Posterior cingulate gyrus (tissue), 11 donors: ENCODE measurements at regions not wholly inside any gene's neighbourhood (a gene's known extent, or its start where the extent isn't known, plus 50 kb on each side); places are given as distances from the start of the nearest gene placed in this dataset.
A peak's percentile ranks its signal among the peaks of the same experiment; 100 is the strongest.

Source experiments
- DNase-seq, 10 donors: peaks; one replicate each; pipeline versions ENCODE4 v3.0.0 to v3.0.0-alpha.2; 2020 to 2021; ENCODE audit warnings: mixed read lengths in 3 of 10
- intact Hi-C: fragments of 100-400 bp; cut with DNase I; formaldehyde crosslinking; loops from one replicate; pipeline ENCODE4 v1.15.1; 2023

DNA sequence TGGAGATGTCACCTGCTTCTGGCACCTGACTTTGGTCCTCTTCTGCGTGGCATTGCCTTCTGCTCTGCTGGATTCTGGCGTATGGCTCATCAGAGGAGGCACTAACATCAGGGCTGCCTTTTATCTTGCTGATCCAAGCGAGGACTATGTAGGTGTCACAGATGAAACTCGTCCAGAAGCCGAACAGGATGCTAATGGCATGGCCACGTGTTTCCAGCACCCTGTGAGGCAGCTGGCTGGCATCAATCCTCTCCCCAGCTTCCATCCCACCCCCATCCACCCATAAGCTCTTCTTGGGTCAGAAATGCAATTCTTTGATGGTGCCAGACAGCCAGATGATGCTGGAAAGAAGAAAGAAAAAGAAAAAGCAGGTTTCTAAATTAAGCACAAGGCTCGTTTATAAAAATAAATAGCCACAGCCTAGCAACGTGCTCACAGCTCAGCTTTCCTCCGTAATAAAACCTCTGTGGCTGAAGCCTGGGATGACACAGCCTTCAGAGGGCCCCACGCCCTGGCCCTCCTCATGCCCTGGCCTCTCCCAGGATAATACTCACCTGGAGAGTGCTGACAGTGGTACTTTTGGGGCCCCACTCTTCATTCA lies 212.9 kb upstream of the SERP2 start:
- intact Hi-C loops, result no loop called here
- DNase-seq, result peak in 9 of 10 donors; percentile 10 to 94 (median 67)

DNA sequence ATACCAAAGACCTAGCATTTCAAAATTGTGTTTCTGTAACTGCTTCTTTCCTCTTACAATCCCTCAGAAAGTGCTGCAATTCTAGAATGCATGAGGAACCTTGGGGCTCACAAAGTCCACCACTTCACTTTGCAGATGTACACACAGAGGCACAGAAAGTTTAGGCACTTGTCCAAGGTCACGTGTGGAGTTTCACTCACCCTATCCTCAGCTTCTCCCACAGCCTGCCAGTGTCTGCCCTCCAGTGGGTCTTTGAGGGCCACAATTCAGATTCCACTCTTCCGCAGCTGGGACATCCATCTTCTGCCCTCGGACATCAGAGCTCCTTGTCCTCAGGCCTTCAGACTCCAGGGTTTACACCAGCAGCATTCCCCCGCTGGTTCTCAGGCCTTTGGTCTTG lies 210.5 kb upstream of the SERP2 start:
- peak in 1 of 10 donors; percentile 17 for DNase-seq
- intact Hi-C loops, result no loop called here

DNA sequence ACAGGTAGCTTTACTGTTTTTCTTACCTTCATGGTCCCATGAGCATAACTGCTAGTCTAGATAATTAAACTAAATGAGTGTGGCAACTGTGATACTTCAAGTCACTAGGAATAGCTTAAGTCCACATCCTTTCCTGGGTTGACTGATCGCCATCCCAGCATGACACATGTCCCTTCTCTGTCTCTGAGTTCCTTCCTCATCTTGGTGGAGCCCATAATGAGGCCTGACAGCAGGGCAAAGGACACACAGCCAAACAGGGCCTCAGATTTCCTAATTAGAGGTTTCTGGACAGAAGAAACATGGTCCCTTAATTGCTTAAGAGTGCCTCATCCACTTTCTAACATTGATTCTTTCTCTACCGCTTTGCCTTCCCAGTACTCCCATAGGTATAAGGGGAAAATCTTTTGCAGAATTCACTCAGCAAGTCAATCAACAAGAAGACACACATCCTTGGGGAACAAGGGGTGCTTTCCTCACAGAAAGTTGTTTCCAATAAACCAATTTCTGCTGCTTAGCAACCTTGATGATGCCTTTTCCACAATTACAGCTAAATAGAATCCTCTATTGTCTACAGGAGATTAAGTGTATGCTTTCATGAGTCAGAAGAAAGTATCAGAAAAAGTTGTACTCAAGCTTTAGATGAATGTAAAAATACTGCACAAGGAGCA lies 208.3 kb upstream of the SERP2 start:
- no peak for DNase-seq
- intact Hi-C loops, result no loop called here

DNA sequence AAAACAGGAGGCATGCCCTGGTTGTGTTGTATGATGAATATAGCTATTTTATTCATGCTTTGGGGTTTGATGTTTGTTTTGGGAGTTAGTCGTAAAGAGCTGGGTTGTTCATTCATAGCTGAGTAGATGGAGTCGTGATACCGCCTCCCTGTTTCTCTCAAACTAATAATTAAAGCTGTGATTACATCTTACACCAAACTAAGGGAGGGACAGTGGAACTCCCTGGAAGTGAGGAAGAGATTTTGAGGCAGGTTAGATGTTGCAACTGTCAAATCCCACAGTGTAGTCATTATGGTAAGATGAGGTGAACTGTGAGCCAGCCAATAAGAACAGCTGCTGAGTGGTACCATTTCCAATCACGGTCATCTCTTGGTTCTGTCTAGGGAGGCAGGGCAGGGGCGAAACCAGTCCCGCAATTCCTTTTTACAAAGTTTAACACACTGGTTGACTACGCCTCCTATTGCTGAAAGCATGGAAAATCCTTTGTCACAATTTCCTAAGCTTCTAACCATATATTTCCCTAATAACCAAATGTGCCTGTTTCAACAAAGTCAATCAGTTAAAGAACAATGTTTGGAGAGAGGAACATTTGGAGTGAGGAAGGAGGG lies 207.6 kb upstream of the SERP2 start:
- DNase-seq, result no peak
- intact Hi-C loops, result no loop called here

DNA sequence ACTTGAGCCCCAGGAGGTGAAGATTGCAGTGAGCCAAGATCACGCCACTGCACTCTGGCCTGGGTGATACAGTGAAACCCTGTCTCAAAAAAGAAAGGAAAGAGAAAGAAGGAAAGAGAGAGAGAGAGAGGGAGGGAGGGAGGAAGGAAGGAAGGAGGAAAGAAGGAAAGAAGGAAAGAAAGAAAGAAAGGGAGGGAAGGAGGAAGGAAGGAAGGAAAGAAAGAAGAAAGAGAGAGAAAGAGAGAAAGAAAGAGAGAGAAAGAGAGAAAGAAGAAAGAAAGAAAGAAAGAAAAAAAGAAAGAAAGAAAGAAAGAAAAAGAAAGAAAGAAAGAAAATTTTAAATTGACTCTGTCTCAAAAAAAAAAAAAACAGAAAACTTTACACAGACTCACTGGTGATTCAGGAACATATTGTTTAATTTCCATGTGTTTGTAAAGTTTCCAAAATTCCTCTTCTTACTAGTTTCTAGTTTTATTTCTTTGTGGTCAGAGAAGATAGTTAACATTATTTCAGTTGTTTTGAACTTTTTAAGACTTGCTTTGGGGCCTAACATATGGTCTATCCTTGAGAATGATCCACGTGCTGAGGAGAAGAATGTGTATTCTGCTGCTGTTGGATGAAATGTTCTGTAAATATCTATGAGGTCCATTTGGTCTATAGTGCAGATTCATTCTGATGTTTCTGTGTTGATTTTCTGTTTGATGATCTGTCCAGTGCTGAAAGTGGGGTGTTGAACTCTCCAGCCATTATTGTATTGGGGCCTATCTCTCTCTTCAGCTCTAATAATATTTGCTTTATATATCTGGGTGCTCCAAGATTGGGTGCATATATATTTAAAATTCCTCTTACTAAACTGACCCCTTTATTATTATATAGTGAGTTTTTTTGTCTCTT lies 204.4 kb upstream of the SERP2 start:
- no peak for DNase-seq
- intact Hi-C loops, result no loop called here

DNA sequence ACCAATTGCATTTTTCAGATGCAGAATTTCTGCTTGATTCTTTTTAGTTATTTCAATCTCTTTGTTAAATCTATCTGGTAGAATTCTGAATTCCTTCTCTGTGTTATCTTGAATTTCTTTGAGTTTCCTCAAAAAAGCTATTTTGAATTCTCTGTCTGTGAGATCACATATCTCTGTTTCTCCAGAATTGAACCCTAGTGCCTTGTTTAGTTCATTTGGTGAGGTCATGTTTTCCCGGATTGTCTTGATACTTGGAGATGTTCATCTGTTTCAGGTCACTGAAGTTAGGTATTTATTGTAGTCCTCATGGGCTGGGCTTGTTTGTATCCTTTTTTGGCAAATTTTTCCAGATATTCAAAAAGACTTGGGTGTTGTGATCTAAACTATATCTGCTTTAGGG lies 202.9 kb upstream of the SERP2 start:
- DNase-seq, result no peak
- intact Hi-C loops, result no loop called here

DNA sequence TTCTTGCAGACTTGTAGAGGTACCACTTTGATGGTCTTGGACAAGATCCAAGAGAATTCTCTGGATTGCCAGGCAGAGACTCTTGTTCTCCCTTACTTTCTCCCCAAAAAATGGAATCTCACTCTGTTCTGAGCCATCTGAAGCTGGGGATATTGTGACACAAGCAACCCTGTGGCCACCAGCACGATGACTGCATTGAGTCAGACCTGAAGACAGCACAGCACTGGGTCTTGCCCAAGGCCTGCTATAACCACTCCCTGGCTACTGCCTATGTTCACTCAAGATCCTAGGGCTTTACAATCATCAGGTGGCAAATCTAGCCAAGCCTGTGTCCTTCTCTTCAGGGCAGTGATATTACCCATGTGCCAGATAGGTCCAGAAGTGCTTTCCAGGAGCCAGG lies 202.5 kb upstream of the SERP2 start:
- no peak for DNase-seq
- intact Hi-C loops, result no loop called here

DNA sequence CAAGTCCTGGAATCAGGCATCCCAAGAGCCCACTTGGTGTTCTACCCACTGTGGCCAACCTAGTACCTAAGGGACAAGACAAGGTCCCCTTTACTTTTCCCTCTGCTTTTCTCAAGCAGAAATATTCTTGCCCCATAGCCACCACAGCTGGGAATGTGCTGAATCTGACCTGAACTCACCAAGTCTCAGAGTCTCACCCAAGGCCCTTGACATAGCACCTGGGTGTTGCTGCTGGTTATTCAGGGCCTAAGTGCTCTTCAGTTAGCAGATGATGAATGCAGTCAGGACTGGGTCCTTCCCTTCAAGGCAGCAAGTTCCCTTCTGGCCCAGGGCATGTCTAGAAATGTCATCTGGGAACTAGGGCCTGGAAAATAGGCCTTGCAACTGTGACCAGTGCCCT lies 201.8 kb upstream of the SERP2 start:
- DNase-seq, result no peak

DNA sequence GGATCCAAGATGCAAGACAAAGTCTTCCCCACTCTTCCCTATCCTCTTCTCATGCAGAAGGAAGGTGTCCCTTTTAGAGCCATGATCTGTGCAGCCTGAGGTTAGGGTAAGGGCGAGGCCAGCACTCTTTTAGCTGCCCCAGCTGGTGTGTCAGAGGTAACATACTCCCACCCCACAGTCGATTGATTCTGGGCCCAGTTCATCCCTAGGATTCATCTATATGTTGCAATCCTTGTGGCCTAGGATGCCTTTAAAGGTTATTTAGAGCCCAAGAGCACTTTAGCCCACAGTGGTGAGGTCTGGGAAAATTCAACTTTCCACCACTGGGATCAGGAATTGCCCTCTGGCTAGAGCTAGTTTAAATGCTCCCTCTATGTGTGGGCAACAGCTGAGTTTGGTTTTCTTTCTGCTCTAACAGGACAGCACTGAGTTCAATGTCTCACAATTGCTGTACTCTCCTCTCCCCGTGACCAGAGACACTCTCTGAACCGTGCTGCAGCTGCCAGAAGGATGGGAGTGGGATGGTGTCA lies 201.3 kb upstream of the SERP2 start:
- intact Hi-C loops, result no loop called here
- DNase-seq, result no peak

More for the DNA sequence above, 201.8 kb upstream of the SERP2 start:
- intact Hi-C loops, result no loop called here

DNA sequence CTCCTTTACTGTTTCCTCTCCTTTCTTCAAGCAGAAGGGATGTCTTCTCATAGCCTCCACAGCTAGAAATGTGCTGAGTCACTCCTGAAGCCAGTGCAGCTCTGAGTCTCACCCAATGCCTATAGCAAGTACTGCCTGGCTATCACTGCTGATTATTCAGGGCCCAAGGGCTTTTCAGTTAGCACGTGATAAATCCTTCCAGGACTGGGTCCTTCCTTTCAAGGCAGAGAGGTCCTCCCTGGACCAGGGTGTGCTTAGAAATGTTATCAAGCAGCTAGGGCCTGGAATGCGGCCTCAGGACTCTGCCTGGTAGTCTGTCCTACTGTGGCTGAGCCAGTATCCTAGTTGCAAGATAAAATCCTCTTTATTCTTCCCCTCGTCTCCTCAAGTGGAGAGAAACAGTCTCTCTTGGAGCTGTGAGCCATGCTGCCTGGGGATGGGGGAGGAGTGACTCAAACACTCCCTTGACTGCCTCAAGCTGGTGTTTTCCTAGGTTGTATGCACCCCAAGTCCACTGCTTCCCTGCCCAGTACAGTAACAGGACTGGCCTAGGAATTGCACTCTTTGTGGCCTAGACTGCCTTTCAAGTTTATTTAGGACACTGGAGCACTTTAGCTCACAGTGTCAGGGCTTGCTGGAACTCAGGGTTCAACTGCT lies 198.7 kb upstream of the SERP2 start:
- intact Hi-C loops, result no loop called here
- no peak for DNase-seq

DNA sequence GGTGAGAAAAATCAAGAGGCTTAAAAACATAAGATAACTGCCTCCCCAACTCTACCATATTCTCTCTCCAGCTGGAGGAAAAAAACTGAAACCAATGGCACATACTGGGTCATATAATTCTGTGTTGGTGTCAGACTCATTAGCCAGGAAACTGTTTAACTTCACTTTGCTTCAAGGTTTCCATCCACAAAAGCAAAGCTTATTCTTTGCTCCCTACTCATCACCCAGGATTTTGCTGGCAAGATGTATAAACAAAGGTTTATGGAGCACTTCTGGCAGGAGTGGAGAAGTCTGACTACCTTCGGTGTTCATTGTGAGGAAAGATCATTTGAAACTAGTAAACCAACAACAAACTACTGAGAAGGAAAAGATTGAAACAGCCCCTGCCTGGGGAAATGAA lies 197.5 kb upstream of the SERP2 start:
- no peak for DNase-seq
- intact Hi-C loops, result no loop called here

DNA sequence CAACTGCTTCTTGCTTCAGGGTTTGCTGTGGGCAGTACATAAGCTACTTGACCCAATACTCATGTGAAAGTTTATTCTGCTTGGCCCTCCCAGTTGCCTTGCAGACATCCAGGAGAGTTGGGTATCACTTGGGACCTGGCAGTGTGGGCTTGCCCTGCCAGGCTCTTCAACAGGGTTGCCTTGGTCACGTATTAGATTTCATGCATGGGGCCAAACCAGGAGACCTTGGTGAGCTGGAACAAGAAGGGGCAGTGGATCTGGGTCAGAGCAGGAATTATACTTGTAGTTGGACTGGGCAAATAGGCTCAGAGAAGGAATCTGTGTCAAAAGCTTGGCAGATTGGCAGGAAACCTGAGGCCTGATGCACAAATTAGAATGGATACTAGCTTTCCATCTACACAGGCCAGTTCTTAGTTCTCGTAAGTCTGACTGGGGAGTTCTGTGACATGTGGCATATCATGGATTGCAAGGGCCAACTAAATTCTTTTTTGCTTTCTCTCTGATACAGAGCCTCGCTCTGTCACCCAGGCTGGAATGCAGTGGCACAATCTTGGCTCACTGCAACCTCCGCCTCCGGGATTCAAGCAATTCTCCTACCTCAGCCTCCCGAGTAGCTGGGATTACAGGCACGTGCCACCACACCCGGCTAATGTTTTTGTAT lies 192.6 kb upstream of the SERP2 start:
- intact Hi-C loops, result no loop called here

DNA sequence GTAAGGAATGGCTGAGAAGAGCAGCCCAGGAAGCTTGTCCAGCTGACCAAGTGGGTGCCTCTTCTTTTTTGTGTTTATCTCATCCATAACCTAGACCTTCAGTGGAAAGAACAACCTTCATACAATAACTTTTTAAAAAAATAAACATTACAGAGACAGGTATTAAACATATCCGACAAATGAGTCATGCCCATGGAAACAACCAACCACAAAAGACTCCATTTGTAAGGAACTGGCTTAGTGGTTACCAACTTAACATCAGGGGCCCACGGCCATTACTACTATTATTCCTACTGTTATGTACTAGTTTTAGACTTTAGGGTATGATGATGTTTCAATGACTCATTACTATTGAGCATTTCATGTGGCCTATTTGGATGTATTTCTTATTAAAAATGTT lies 191.7 kb upstream of the SERP2 start:
- no peak for DNase-seq
- intact Hi-C loops, result no loop called here

More for the DNA sequence above, 192.6 kb upstream of the SERP2 start:
- DNase-seq, result no peak

DNA sequence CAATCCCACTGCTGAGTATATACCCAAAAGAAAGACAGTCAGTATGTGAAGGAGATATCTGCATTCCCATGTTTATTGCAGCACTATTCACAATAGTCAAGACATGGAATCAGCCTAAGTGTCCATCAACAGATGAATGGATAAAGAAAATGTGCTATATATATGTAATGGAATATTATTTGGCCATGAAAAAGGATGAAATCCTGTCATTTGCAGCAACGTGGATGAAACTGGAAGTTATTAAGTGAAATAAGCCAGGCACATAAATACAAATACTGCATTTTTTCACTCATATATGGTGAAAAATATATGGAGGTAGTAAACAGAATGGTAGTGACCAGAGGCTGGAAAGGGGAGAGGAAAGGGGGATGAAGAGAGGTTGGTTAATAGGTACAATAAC lies 188.9 kb upstream of the SERP2 start:
- DNase-seq, result no peak
- intact Hi-C loops, result no loop called here

DNA sequence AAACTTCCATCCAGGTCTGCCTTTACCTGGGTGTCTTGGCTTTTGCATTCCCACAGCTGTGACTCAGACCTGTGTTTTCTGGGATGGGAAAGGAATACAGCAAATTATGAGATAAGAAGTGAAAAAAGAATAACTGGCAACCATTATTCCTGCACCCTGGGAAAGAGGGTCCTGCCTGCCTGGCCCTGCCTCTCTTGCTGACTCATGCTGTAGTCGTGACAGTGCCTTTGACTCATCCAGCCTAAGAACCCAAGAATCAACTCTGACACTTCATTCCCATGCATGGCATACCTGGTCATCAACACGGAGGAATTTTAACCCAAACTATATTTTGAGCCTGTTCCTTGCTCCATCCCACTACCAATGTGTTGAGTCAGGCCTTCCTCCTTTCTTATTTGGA lies 185.4 kb upstream of the SERP2 start:
- intact Hi-C loops, result no loop called here

DNA sequence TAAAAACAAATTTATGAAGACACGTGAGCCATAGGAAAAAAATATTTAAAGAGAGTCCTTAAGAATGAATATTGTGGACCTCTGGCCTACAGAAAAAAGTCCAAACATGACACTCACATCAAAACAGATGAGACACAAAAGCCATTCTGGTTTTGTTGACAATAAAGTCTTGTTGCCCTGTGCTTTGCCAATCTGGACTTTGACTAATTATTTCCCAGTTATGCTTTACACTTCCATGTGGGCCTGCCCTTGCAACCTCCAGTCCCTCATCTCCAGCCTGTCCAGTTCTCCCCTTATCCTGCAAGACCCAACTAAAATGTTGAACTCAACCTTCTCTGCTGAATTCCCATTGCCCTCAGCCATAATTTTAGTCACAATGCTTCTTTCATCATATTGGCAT lies 184.5 kb upstream of the SERP2 start:
- DNase-seq, result no peak
- intact Hi-C loops, result no loop called here

More for the DNA sequence above, 185.4 kb upstream of the SERP2 start:
- no peak for DNase-seq

DNA sequence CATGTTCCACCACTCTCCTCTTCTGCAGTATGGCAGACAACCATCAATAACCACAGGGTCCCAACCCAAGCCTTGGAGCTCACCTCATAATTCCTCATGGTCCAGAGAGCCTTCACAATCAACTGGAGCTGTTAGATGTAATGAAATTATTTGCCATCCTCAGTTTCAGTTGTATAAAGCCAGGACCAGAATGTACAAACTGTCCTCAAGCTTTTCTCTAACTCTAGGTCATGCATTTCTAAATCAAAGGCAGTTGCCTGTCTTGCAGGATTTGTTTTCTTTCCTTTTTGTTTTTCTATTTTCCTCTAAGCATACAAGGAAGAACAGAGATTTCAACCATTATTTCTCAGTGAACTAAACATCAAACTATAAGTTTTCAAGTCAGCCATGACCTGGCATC lies 182.5 kb upstream of the SERP2 start:
- no peak for DNase-seq

DNA sequence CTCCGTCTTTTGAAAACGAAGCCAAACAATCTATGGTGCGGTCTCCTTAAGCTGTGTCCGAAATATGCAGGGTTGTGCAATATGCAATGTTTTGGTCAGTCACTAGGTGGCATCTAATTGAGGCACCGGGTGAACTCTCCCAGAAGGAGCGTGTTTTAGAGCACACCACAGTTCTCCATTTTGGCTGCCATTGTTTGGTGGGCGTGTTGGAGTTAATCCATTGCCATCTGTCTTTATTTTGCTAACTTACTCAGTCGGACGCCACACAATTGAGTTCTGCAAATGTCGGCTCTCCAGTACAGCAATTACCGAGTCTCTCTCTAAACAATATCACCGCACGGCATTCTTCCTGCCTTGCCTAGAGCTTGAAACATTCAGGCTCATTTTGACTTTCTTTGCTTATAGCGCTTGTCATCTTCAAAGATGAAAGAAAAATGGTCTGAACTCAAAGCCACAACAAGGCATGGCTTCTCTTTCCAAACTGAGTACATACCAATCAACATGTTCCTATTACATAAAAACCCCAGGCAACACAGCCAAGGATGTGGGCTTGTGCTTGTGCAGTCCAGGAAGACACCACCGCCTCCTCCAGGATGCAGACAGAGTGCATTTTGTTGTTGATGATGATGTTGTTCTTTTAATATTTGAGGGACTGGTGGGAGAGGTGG lies 182.0 kb upstream of the SERP2 start:
- peak in 4 of 10 donors; percentile 28 to 55 (median 48) for DNase-seq
- intact Hi-C loops, result no loop called here

More for the DNA sequence above, 182.5 kb upstream of the SERP2 start:
- intact Hi-C loops, result no loop called here

DNA sequence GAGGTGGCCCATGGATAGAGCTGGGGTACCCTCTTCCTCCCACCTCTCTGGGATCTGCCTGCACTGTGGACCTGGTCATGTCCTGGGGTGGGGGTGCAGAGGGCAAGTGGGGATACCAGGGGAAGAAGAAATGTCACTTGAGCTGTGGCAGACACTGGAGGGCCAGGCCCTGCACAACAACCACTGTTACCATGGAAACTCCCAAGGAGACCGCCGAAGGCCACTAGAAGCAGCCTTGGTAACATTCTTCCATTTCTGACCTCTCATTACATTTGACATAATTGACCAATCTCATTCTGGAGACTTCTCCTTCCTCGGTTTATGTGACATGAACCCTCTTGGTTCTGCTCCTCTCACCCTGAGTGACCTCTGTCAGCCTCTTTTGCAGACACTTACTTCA lies 179.9 kb upstream of the SERP2 start:
- no peak for DNase-seq
- intact Hi-C loops, result no loop called here
